ENCODE measurements at regions not wholly inside any gene's neighbourhood (a gene's known extent, or its start where the extent isn't known, plus 50 kb on each side); places are given as distances from the start of the nearest gene placed in this dataset.
A peak's percentile ranks its signal among the peaks of the same experiment; 100 is the strongest.

DNA sequence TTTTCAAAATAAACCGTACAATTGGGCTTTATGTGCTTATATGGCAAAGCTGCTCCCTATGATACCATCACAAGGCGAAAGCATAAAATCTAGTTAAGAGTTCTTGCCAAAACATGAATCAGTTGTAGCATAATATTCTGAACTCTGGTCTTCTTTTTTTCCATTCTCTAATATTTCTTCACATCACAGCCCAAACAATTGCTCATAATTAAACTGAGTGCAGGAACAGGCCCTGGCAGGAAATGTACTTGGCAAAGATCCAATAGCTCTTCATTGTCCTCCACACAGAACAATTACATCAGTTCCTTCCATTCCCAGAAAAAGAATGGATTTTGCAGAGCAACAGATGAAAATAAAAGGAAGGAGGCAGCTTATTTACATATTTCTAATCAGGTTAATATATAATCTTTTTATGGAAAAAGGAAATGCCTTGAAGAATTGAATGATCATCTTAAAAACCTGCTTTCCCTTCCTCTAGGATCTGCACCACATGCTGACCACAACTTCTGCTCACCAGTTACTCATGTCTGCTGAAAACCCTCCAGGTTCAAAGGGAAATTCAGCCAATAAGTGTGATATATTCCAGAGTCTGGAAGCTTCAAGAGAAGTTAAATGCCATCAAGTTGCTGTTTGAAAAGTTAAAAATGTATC lies 123.3 kb upstream of the COL21A1 start:
- no peak for DNase-seq
- POLR2A ChIA-PET: no interaction called here
- Mint-ChIP-seq H3K36me3 (ENCODE audit: low read depth) (no peaks in the 10 kb centered on the region), H3K27me3 (no peaks in the 10 kb centered on the region), H3K4me1 (no peaks in the 10 kb centered on the region), H3K9me3 (no peaks in the 10 kb centered on the region), H3K27ac (no peak overlapping the region), H3K4me3 (no peak overlapping the region)
- CTCF ChIA-PET: interaction anchor here (1.2 kb wide), 1 partner anchor 9 kb away, joined by 3 read pairs; no protein-coding TSS in a partner anchor

DNA sequence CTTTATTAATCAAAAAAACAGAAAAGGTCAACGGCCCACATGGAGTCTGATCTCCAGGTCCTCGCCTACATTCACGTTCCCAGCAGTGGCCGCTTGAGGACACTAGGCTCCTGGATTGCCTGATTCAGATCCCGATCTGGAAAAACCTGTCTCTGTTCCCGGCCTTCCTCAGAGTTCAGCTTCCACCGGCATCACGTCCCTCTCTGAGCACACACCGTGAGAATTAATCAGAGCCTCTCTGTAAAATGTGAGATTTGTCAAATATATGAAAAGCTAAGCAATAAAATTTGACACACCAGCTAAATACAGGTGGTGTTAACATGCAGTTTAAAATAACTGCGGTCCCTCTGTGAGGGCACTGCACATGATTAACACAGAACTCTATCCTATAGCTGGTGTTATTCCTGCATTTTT lies 122.8 kb upstream of the COL21A1 start:
- POLR2A ChIA-PET: no interaction called here
- H3K4me3 Mint-ChIP-seq: no peak overlapping the region
- CTCF ChIA-PET: interaction anchor here (1.2 kb wide), 1 partner anchor 8 kb away, joined by 3 read pairs; no protein-coding TSS in a partner anchor
- H3K27ac Mint-ChIP-seq: no peak overlapping the region
- H3K36me3 Mint-ChIP-seq (ENCODE audit: low read depth): no peaks in the 10 kb centered on the region
- no peaks in the 10 kb centered on the region for H3K9me3 Mint-ChIP-seq
- H3K4me1 Mint-ChIP-seq: no peaks in the 10 kb centered on the region
- DNase-seq: no peak
- no peaks in the 10 kb centered on the region for H3K27me3 Mint-ChIP-seq

- H3K36me3 Mint-ChIP-seq (ENCODE audit: low read depth): no peaks in the 10 kb centered on the region
- no peaks in the 10 kb centered on the region for H3K27me3 Mint-ChIP-seq
- no peaks in the 10 kb centered on the region for H3K9me3 Mint-ChIP-seq
- no peak for DNase-seq
- ChIA-PET POLR2A (no interaction called here), CTCF (no interaction called here)
- no peak overlapping the region for H3K4me3 Mint-ChIP-seq
- no peak overlapping the region for H3K27ac Mint-ChIP-seq
- H3K4me1 Mint-ChIP-seq: no peaks in the 10 kb centered on the region
Measured at GRCh38 chr6:56368491-56368890, 121.1 kb upstream of the COL21A1 start.

- Mint-ChIP-seq H3K4me1 (no peaks in the 10 kb centered on the region), H3K27ac (no peak overlapping the region), H3K9me3 (no peaks in the 10 kb centered on the region), H3K27me3 (no peaks in the 10 kb centered on the region), H3K36me3 (ENCODE audit: low read depth) (no peaks in the 10 kb centered on the region), H3K4me3 (no peak overlapping the region)
- CTCF ChIA-PET: no interaction called here
- POLR2A ChIA-PET: no interaction called here
- no peak for DNase-seq
Measured at GRCh38 chr6:56366141-56366852, 118.9 kb upstream of the COL21A1 start.

- Mint-ChIP-seq H3K27me3 (no peaks in the 10 kb centered on the region), H3K27ac (no peak overlapping the region), H3K9me3 (no peaks in the 10 kb centered on the region), H3K36me3 (ENCODE audit: low read depth) (no peaks in the 10 kb centered on the region), H3K4me1 (no peaks in the 10 kb centered on the region), H3K4me3 (no peak overlapping the region)
- POLR2A ChIA-PET: no interaction called here
- no peak for DNase-seq
- CTCF ChIA-PET: interaction anchor here (0.7 kb wide), 1 partner anchor 30 kb away, joined by 3 read pairs; no protein-coding TSS in a partner anchor
Measured at GRCh38 chr6:56364827-56365339, 117.5 kb upstream of the COL21A1 start.

- POLR2A ChIA-PET: no interaction called here
- CTCF ChIA-PET: interaction anchor here (0.7 kb wide), 1 partner anchor 30 kb away, joined by 3 read pairs; no protein-coding TSS in a partner anchor
- no peak for DNase-seq
- H3K36me3 Mint-ChIP-seq (ENCODE audit: low read depth): no peaks in the 10 kb centered on the region
- H3K4me3 Mint-ChIP-seq: no peak overlapping the region
- H3K4me1 Mint-ChIP-seq: no peaks in the 10 kb centered on the region
- H3K9me3 Mint-ChIP-seq: no peaks in the 10 kb centered on the region
- H3K27ac Mint-ChIP-seq: no peak overlapping the region
- H3K27me3 Mint-ChIP-seq: no peaks in the 10 kb centered on the region
Measured at GRCh38 chr6:56364431-56364826, 117.0 kb upstream of the COL21A1 start.

- Mint-ChIP-seq H3K4me3 (no peak overlapping the region), H3K27ac (no peak overlapping the region), H3K36me3 (ENCODE audit: low read depth) (no peaks in the 10 kb centered on the region), H3K9me3 (no peaks in the 10 kb centered on the region), H3K27me3 (no peaks in the 10 kb centered on the region), H3K4me1 (no peaks in the 10 kb centered on the region)
- DNase-seq: no peak
- ChIA-PET CTCF (interaction anchor here (0.7 kb wide), 1 partner anchor 31 kb away, joined by 3 read pairs; no protein-coding TSS in a partner anchor), POLR2A (no interaction called here)
Measured at GRCh38 chr6:56363796-56364430, 116.5 kb upstream of the COL21A1 start.

GRCh38 chr6:56361812-56362211 lies 114.4 kb upstream of the COL21A1 start:
- Mint-ChIP-seq H3K4me3 (no peak overlapping the region), H3K27me3 (no peaks in the 10 kb centered on the region), H3K27ac (no peak overlapping the region), H3K36me3 (ENCODE audit: low read depth) (no peaks in the 10 kb centered on the region), H3K9me3 (no peaks in the 10 kb centered on the region), H3K4me1 (no peaks in the 10 kb centered on the region)
- DNase-seq: no peak
- ChIA-PET CTCF (interaction anchor here (0.8 kb wide), 1 partner anchor 9 kb away, joined by 3 read pairs; no protein-coding TSS in a partner anchor), POLR2A (no interaction called here)

GRCh38 chr6:56359201-56359899 lies 112.0 kb upstream of the COL21A1 start:
- DNase-seq: peak; percentile 68
- H3K4me3 Mint-ChIP-seq: no peak overlapping the region
- no peaks in the 10 kb centered on the region for H3K9me3 Mint-ChIP-seq
- CTCF ChIA-PET: interaction anchor here (1.4 kb wide), 1 partner anchor 236 kb away, joined by 6 read pairs; no protein-coding TSS in a partner anchor
- POLR2A ChIA-PET: no interaction called here
- no peaks in the 10 kb centered on the region for H3K4me1 Mint-ChIP-seq
- no peaks in the 10 kb centered on the region for H3K36me3 Mint-ChIP-seq (ENCODE audit: low read depth)
- no peak overlapping the region for H3K27ac Mint-ChIP-seq
- H3K27me3 Mint-ChIP-seq: peaks cover 4% of the 10 kb centered on the region

DNA sequence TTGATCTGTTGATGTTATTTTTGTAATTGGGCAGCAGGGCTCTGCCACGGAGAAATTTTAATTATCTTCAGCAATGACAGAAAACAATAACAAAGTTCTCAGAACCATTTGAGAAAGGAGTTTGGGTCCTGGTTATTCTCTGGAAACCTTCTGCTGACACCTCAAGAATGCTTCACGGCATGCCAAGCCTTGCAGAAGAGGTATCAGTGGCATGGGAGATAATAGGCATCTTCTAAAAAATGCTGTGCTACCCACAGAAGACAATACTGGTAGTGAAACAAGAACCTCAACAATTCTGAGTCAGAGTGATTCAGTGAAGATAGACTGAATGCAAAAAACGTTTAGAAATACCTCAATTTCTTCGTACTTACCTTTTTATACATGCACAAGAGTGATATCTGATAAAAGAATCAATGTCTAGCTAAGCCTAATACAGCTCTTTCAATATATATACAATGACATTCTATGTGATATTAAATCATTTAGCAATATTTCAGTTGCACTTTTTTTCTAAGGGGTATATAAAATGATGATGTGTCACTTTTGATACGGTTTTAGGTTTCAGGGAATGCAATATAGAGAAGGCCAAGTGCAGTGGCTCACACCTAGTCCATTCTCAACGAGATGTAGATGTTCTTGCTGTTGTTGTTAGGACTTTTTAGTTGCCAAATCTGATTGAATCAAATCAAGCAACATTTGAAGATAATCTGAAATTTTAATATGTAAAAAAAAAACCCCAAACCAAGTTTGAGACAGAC lies 110.4 kb upstream of the COL21A1 start:
- peaks cover 4% of the 10 kb centered on the region for H3K27me3 Mint-ChIP-seq
- no peak for DNase-seq
- no peak overlapping the region for H3K4me3 Mint-ChIP-seq
- ChIA-PET CTCF (interaction anchor here (0.6 to 1.4 kb wide), 2 partner anchors 234 to 237 kb away, joined by 3 to 6 read pairs; no protein-coding TSS in a partner anchor), POLR2A (no interaction called here)
- H3K36me3 Mint-ChIP-seq (ENCODE audit: low read depth): no peaks in the 10 kb centered on the region
- H3K27ac Mint-ChIP-seq: no peak overlapping the region
- no peaks in the 10 kb centered on the region for H3K9me3 Mint-ChIP-seq
- no peaks in the 10 kb centered on the region for H3K4me1 Mint-ChIP-seq

GRCh38 chr6:56356426-56356825 lies 109.0 kb upstream of the COL21A1 start:
- H3K36me3 Mint-ChIP-seq (ENCODE audit: low read depth): no peaks in the 10 kb centered on the region
- H3K27me3 Mint-ChIP-seq: peaks cover 4% of the 10 kb centered on the region
- no peaks in the 10 kb centered on the region for H3K4me1 Mint-ChIP-seq
- no peak for DNase-seq
- no peak overlapping the region for H3K27ac Mint-ChIP-seq
- ChIA-PET POLR2A (no interaction called here), CTCF (no interaction called here)
- no peak overlapping the region for H3K4me3 Mint-ChIP-seq
- H3K9me3 Mint-ChIP-seq: no peaks in the 10 kb centered on the region

GRCh38 chr6:56353860-56354259 lies 106.5 kb upstream of the COL21A1 start:
- H3K4me3 Mint-ChIP-seq: no peak overlapping the region
- no peaks in the 10 kb centered on the region for H3K4me1 Mint-ChIP-seq
- no peak for DNase-seq
- CTCF ChIA-PET: interaction anchor here (0.7 kb wide), 1 partner anchor 157 kb away, joined by 3 read pairs; no protein-coding TSS in a partner anchor
- H3K27me3 Mint-ChIP-seq: peaks cover 4% of the 10 kb centered on the region
- POLR2A ChIA-PET: no interaction called here
- H3K36me3 Mint-ChIP-seq (ENCODE audit: low read depth): no peaks in the 10 kb centered on the region
- no peak overlapping the region for H3K27ac Mint-ChIP-seq
- H3K9me3 Mint-ChIP-seq: no peaks in the 10 kb centered on the region

All from activated CD4-positive, alpha-beta T cell treated with anti-CD3 and anti-CD28 coated beads, Interleukin-2, amount 10 ng/mL, durations not matched to agents 7 days and 5 days (primary cell).